ENCODE measurements at regions not wholly inside any gene's neighbourhood (a gene's known extent, or its start where the extent isn't known, plus 50 kb on each side); places are given as distances from the start of the nearest gene placed in this dataset.
"Not testable (repeated sequence)": the region's sequence is repeated elsewhere in the genome, so short reads cannot be mapped to it uniquely, and the experiment has no call there.

DNA sequence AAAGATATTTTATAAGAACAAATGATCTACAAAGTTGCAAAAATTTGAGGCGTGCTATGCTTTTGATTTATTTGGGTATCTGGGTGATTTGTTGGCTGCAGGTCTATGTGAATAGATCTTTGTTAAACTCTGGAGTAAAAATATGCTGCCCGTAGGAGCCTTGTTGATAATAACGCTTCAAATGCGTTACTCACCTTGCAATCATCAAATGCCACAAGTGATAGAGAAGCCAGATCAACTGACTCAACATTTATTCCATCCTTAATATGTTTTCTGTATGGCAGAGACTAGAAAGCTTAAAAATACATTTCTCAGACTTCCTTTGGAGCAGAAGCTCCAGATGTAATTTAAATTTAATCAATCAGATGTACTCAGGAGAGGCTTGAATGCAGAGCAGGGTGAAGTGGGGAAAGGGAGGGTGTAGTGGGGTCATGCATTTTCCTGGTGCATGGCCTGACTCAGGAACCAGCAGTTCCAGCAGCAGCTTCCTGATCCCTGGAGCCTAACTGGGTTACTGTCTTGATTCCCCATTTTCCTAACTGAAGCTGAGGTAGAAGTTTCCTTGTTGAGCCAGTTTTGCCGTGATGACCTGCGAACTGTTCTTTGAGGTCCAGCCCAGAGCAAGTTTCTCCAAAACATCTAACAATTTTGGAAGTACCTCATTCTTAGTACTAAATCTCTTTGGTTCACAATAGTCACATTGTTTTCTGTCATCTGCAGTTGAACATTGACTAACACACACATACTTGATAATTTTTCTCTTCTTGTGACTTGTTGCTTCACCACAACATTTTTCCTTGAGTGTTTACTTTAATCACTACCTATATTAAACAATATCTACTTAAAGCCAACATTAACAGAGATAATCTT is 284.7 kb upstream of the CWC22 start:
- no peak for DNase-seq (ENCODE audit: low read depth)

- no peak for DNase-seq (ENCODE audit: low read depth)
These were observed 284.0 kb upstream of the CWC22 start for GRCh38 chr2:180291060-180291459.

- no peak for DNase-seq (ENCODE audit: low read depth)
These were observed 282.5 kb upstream of the CWC22 start for GRCh38 chr2:180289627-180290026.

GRCh38 chr2:180279581-180279980 is 272.5 kb upstream of the CWC22 start:
- DNase-seq (ENCODE audit: low read depth), result no peak

- no peak for DNase-seq (ENCODE audit: low read depth)
These were observed 269.6 kb upstream of the CWC22 start for GRCh38 chr2:180276733-180277132.

DNA sequence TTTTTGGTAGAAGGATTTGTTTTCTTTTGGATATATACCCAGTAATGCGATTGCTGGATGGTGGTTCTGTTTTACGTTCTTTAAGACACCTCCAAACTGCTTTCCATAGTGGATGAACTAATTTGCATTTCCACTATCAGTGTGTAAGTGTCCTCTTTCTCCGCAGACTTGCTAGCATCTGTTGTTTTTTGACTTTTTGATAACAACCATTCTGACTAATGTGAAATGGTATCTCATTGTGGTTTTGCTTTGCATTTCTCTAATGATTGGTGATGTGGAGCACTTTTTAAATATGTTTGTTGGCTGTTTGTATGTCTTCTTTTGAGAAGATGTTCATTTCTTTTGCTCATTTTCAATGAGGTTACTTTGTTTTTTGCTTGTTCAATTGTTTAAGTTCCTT is 260.9 kb upstream of the CWC22 start:
- DNase-seq (ENCODE audit: low read depth), result no peak

DNA sequence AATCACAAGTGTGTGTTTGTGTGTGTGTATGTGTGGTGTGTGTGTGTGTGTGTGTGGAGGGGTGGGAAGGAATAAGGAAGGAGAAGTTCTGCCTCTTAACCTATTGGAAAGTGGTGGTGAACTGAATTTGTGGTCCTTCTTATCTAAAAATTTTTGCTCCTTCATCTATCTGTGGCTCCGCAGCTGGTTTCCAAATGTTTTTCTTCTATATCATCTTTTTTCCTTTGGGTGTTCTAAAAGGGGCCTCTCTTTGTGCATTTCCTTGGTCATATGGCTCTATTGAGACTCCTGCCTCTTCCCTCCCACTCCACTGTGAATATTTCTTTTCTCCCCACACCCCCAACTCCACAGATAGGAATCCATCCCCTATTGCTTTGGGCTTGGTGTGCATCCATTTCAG is 254.9 kb upstream of the CWC22 start:
- no peak for DNase-seq (ENCODE audit: low read depth)

DNA sequence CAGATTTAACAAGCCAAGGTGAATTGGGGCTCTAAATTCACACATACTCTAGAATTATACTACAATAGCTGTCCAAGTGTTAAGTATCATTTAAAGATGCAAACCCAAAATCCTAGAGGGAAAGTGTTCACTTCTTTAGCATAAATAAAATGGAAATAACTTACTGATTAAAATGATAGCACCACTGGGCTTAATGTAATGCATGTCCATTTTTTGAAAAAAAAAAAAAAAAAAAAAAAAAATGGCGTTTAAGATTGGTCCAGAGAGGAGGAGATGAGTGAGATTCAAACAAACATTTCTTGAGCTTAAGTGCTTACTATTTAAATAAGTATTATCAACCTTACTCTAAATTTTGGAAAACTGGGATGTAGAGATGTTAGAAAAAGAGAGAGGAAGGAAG is 251.5 kb upstream of the CWC22 start:
- no peak for DNase-seq (ENCODE audit: low read depth)

- DNase-seq (ENCODE audit: low read depth), result no peak
These were observed 251.0 kb upstream of the CWC22 start for GRCh38 chr2:180258041-180258537.

DNA sequence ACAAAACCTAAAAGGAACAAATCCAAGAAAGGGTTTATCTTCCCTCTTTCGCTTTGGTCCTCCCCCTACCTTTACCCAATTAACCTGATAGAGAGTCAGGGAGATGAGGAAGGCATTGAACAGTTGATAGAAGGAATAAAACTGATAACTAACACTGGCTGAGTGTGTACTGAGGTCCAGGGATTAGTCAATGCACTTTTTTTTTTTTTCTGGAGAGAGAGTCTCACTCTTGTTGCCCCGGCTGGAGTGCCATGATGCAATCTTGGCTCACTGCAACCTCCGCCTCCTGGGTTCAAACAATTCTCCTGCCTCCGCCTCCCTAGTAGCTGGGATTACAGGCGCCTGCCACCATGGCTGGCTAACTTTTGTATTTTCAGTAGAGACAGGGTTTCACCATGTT is 250.2 kb upstream of the CWC22 start:
- DNase-seq (ENCODE audit: low read depth), result no peak

DNA sequence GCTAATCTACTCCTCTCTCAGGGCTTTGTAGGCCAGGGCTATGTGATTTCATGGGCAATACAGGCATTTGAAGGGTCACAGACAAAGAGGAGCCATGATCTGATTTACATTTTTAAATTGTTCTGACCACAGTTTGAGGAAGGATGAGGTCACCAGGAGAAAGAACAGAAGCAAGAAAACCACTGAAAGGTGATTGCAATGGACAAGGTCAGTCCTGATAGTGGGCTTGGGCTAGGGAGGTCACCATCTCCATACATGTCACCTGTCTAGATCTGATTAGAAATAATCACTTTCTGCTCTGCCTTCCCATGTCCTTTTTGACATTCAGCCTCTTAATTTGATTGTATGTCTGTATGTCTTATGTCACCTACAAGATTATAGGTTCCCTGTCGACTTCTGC is 248.9 kb upstream of the CWC22 start:
- no peak for DNase-seq (ENCODE audit: low read depth)

DNA sequence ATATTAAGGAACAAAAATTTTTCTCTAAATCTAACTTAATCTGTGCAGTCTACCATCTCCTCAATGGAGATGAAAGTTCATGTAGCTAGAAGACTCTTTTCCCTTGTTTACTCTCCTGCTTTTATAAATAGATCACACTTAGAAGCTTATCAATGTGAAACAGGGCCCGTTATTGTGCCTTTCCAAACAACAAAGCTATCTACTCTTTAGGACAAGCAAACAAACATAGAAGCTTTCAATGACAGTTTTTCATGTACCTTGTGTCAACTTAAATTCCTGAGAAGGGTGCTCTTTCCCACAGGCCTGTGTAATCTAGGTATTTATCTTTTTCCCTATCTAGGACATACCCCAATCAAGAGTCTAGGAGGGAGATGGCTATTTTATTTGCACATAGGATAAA is 247.8 kb upstream of the CWC22 start:
- DNase-seq (ENCODE audit: low read depth), result no peak

DNA sequence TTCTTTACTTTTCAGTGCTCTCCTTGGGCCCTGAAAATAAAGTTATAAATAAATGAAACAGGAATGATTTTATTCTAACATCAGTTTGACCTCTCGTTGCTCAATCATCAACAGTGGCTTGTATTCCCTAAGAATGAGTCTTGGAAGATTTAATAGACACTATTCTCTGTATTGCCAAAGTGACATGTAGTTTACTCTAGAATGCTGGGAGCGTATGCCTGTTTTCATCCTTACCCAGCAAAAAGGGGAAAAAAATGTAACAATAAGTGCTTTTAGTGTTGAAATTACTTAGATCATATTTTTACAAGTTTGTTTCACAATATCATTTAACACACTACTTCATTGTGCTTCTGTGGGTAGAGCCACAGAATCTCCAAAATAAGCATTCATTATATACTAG is 240.6 kb upstream of the CWC22 start:
- no peak for DNase-seq (ENCODE audit: low read depth)

GRCh38 chr2:180246268-180246667 is 239.2 kb upstream of the CWC22 start:
- DNase-seq (ENCODE audit: low read depth), result no peak

DNA sequence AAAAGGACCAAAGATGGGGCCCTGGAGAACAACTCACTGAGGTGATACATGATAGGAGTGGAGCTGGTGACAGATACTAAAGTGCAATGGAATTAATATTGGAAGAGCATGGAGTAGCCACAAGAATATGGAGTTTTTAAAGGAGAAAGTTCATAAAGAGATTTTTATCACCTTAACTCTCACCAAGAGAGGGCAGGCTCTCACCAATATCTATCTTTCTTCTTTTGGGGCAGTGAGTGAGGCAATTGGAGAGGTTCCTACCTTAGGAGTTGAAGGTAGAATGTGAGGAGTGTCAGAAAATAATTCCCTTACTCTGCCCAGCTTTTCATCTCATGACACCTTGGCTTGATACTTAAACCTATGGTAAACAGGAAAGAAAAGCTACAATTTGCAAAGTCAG is 233.7 kb upstream of the CWC22 start:
- DNase-seq (ENCODE audit: low read depth), result no peak

- DNase-seq (ENCODE audit: low read depth), result no peak
These were observed 231.6 kb upstream of the CWC22 start for GRCh38 chr2:180238729-180239128.

GRCh38 chr2:180236061-180236460 is 229.0 kb upstream of the CWC22 start:
- not testable (repeated sequence) for DNase-seq (ENCODE audit: low read depth)

DNA sequence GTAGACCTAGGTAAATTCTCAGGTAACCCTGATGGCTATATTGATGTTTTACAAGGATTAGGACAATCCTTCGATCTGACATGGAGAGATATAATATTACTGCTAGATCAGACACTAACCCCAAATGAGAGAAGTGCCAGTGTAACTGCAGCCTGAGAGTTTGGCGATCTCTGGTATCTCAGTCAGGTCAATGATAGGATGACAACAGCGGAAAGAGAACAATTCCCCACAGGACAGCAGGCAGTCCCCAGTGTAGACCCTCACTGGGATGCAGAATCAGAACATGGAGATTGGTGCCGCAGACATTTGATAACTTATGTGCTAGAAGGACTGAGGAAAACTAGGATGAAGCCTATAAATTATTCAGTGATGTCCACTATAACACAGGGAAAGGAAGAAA is 228.4 kb upstream of the CWC22 start:
- not testable (repeated sequence) for DNase-seq (ENCODE audit: low read depth)

- DNase-seq (ENCODE audit: low read depth), result not testable (repeated sequence)
These were observed 227.9 kb upstream of the CWC22 start for GRCh38 chr2:180234991-180235390.

GRCh38 chr2:180231015-180231414 is 223.9 kb upstream of the CWC22 start:
- no peak for DNase-seq (ENCODE audit: low read depth)

DNA sequence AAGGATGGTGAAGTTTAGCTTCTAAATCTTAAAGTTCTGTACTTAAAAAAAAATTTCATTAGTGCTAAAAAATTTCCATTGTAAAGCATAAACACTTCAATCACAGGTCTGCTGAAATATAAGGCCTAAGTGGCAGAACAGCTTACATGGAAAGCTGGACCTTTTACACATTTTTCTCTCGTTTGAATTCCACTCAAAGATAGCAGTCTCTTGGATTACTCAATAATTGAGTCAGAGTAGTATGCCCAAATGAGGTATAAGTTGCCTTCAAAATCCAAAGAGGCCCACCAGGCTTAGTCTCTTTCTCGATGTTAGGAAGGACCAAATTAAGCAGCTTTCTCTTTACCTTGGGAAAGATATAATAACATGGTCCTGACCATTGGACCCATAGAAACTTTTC is 220.4 kb upstream of the CWC22 start:
- DNase-seq (ENCODE audit: low read depth), result no peak

GRCh38 chr2:180225118-180225517 is 218.0 kb upstream of the CWC22 start:
- DNase-seq (ENCODE audit: low read depth), result no peak

GRCh38 chr2:180222644-180223043 is 215.5 kb upstream of the CWC22 start:
- no peak for DNase-seq (ENCODE audit: low read depth)

DNA sequence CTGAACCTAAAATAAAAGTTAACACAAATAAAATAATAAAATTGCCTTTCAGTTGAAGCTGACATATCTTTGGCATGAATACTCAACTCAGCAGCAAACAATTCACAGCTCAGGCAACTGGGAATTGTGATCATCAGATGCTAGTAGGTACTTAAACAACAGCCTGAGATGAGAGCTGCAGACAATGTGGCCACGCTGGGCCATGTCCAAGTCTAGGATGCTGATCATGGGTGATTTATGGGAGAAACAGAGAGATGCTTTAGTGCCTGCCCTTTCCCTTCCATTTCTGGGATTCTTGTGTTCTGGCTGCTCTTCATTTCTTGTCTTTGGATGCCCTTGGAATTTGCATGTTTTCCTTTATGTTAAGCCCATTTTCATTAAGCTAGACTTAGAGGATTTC is 212.4 kb upstream of the CWC22 start:
- no peak for DNase-seq (ENCODE audit: low read depth)
